Endothelial cell of umbilical vein (primary cell): ENCODE measurements at regions not wholly inside any gene's neighbourhood (a gene's known extent, or its start where the extent isn't known, plus 50 kb on each side); places are given as distances from the start of the nearest gene placed in this dataset.

Experiments used
- BruUV-seq: library from RNA; stranded (reverse); fragments of 400-500 nt; replicated peaks from 2 replicates; lab custom pipeline; 2021; lab: Mats Ljungman, UMichigan
- CTCF ChIA-PET: fragments of 300-600, 350-600 bp; sonication (Branson Sonifier 250); formaldehyde crosslinking; loops from one replicate; lab custom pipeline; 2021; ENCODE audit warnings: antibody characterized with exemption, inconsistent platforms; lab: Charles Lee
- POLR2A ChIA-PET: fragments of 300-600, 350-600 bp; sonication (Branson Sonifier 250); formaldehyde crosslinking; loops from one replicate; lab custom pipeline; 2021; ENCODE audit warnings: antibody characterized with exemption, inconsistent platforms; lab: Charles Lee
- DNase-seq: peaks from one replicate; pipeline ENCODE4 v3.0.0-alpha.2; 2011; ENCODE audit warnings: low read depth, low spot score
- FAIRE-seq: peaks from 2 replicates; lab custom pipeline; 2011; peaks lifted over from hg19 to GRCh38; lab: Jason Lieb, UNC
- H2AFZ ChIP-seq: 2 replicates; pipeline ENCODE4 v1.6.0; 2012; ENCODE audit warnings: low read depth, low read length, control low read depth, inconsistent platforms
- H3K27ac ChIP-seq: 2 replicates; pipeline ENCODE4 v1.5.1; 2011; ENCODE audit warnings: low read depth, mild to moderate bottlenecking, control low read depth, low read length, moderate library complexity; ENCODE audit not compliant: insufficient read depth
- H3K27me3 ChIP-seq, 2 experiments: 2 replicates each; pipeline versions ENCODE4 v1.6.0 to v1.6.1; 2011; ENCODE audit warnings: low read length in 2 of 2, mixed read lengths in 1 of 2; ENCODE audit not compliant: control insufficient read depth in 2 of 2, insufficient read depth in 2 of 2
- H3K36me3 ChIP-seq, 2 experiments: 2 replicates in 1 of 2; 3 replicates in 1 of 2; pipeline ENCODE4 v1.5.1; 2011; ENCODE audit warnings: low read length in 2 of 2, mild to moderate bottlenecking in 1 of 2, moderate library complexity in 1 of 2; ENCODE audit not compliant: control insufficient read depth in 2 of 2, insufficient read depth in 2 of 2; ENCODE audit errors: extremely low read depth in 1 of 2
- H3K4me1 ChIP-seq: 3 replicates; pipeline ENCODE4 v1.5.1; 2011; ENCODE audit warnings: mild to moderate bottlenecking, low read length; ENCODE audit not compliant: control insufficient read depth, insufficient read depth; ENCODE audit errors: extremely low read depth
- H3K4me2 ChIP-seq: 2 replicates; pipeline ENCODE4 v1.6.1; 2011; ENCODE audit warnings: low read length, control low read depth, mixed read lengths; ENCODE audit not compliant: insufficient read depth
- H3K4me3 ChIP-seq, 3 experiments: fragments of 200-600 bp in 1 of 3; sonication (generic), shearing (Covaris generic) in 1 of 3; replicated peaks in 1 of 3; 2 replicates each; pipeline ENCODE4 v1.5.1; 2011 to 2016; ENCODE audit warnings: control low read depth in 3 of 3, low read length in 3 of 3, mild to moderate bottlenecking in 2 of 3, inconsistent platforms in 1 of 3, low read depth in 1 of 3, moderate library complexity in 1 of 3; ENCODE audit not compliant: insufficient read depth in 1 of 3
- H3K79me2 ChIP-seq: 2 replicates; pipeline ENCODE4 v1.6.0; 2012; ENCODE audit warnings: low read length, inconsistent platforms; ENCODE audit not compliant: control insufficient read depth, insufficient read depth
- H3K9ac ChIP-seq: replicated peaks from 2 replicates; pipeline ENCODE3; 2011; ENCODE audit warnings: low read length, control low read depth; ENCODE audit not compliant: insufficient read depth; ENCODE audit errors: extremely low read depth
- H3K9me1 ChIP-seq: replicated peaks from 3 replicates; pipeline ENCODE4 v1.6.0; 2011; ENCODE audit warnings: mild to moderate bottlenecking, low read length; ENCODE audit not compliant: control insufficient read depth, insufficient read depth; ENCODE audit errors: extremely low read depth
- H3K9me3 ChIP-seq: replicated peaks from 2 replicates; pipeline ENCODE4 v1.5.1; 2012; ENCODE audit warnings: low read length, inconsistent platforms; ENCODE audit not compliant: control insufficient read depth, insufficient read depth
- H4K20me1 ChIP-seq: replicated peaks from 2 replicates; pipeline ENCODE3; 2011; ENCODE audit warnings: mild to moderate bottlenecking, low read length; ENCODE audit not compliant: control insufficient read depth, insufficient read depth; ENCODE audit errors: extremely low read depth
- CTCF ChIP-seq, 2 donors: IDR thresholded peaks; 1 replicate in 1 of 2; 2 replicates in 1 of 2; pipeline ENCODE4 v1.5.1; 2011; ENCODE audit warnings: low read length in 2 of 2, mild to moderate bottlenecking in 2 of 2, moderate library complexity in 2 of 2, control low read depth in 1 of 2, inconsistent platforms in 1 of 2, low read depth in 1 of 2; ENCODE audit not compliant: insufficient read depth in 1 of 2; ENCODE audit errors: extremely low read depth in 1 of 2
- EZH2 ChIP-seq: IDR thresholded peaks from 2 replicates; pipeline ENCODE4 v1.6.1; 2012; ENCODE audit warnings: borderline replicate concordance, low read depth, mild to moderate bottlenecking, moderate library complexity, low read length, inconsistent platforms; ENCODE audit not compliant: severe bottlenecking
- FOS ChIP-seq: IDR thresholded peaks from 2 replicates; pipeline ENCODE4 v1.6.1; 2011; ENCODE audit warnings: mild to moderate bottlenecking, low read length, moderate library complexity, borderline replicate concordance; ENCODE audit not compliant: insufficient read depth
- GATA2 ChIP-seq: IDR thresholded peaks from 2 replicates; pipeline ENCODE4 v1.7.0; 2011; ENCODE audit warnings: low read depth, mild to moderate bottlenecking, moderate library complexity, mixed read lengths, low read length; ENCODE audit not compliant: insufficient read length, insufficient read depth
- JUN ChIP-seq: IDR thresholded peaks from 2 replicates; pipeline ENCODE4 v1.6.1; 2011; ENCODE audit warnings: borderline replicate concordance, low read depth; ENCODE audit not compliant: insufficient read length, insufficient read depth
- MAX ChIP-seq: IDR thresholded peaks from 2 replicates; pipeline ENCODE4 v1.6.1; 2011; ENCODE audit not compliant: insufficient read depth, insufficient read length
- MYC ChIP-seq: IDR thresholded peaks from one replicate; pipeline ENCODE4 v1.6.1; 2011; ENCODE audit warnings: mild to moderate bottlenecking, low read depth, low read length
- POLR2A ChIP-seq: IDR thresholded peaks from 2 replicates; pipeline ENCODE4 v1.6.1; 2012; ENCODE audit warnings: low read depth, mild to moderate bottlenecking, control low read depth, low read length
- POLR2AphosphoS5 ChIP-seq: IDR thresholded peaks from 2 replicates; pipeline ENCODE4 v1.6.1; 2012; ENCODE audit warnings: low read depth, mild to moderate bottlenecking, control low read depth, low read length, moderate library complexity; ENCODE audit not compliant: insufficient read depth
- dilution Hi-C: fragments of 300-500 bp; cut with MboI; formaldehyde crosslinking; loops from one replicate; pipeline ENCODE4 v1.15.0; 2019; ENCODE audit warnings: low sequenced_read_pairs; ENCODE audit not compliant: extremely low pct_ligation_motif_present
- intact Hi-C: fragments of 100-400 bp; cut with micrococcal nuclease; formaldehyde crosslinking; loops from one replicate; pipeline ENCODE4 v1.10.0; 2022

GRCh38 chr6:79313254-79313653 lies 78.8 kb upstream of the HMGN3 start:
- no peak for DNase-seq
- Histone ChIP-seq H3K36me3 (no peaks in the 10 kb centered on the region), H3K4me2 (no peak overlapping the region), H3K27ac (no peak overlapping the region), H3K9me3 (no peaks in the 10 kb centered on the region), H4K20me1 (no peaks in the 10 kb centered on the region), H3K4me1 (no peaks in the 10 kb centered on the region), H3K27me3 (no peaks in the 10 kb centered on the region), H3K4me3 (no peak overlapping the region), H3K9ac (no peak overlapping the region), H3K79me2 (no peaks in the 10 kb centered on the region), H3K9me1 (no peaks in the 10 kb centered on the region), H2AFZ (no peak overlapping the region)
- no peak for TF ChIP-seq FOS
- no peak for TF ChIP-seq MYC
- TF ChIP-seq JUN: no peak
- no peak for TF ChIP-seq GATA2
- no peak for TF ChIP-seq EZH2
- TF ChIP-seq CTCF (IDR thresholded peaks at IDR 0.05; ENCODE audit: extremely low read depth in 1 of 2, insufficient read depth in 1 of 2, low read depth in 1 of 2, low read length in 2 of 2): no peak
- TF ChIP-seq MAX: no peak
- TF ChIP-seq POLR2A: no peak
- no peak for TF ChIP-seq POLR2AphosphoS5
- FAIRE-seq: no peak
- intact Hi-C loops (no loop called here), dilution Hi-C loops (no loop called here)
- CTCF ChIA-PET: no interaction called here
- no TSS peak for BruUV-seq
- POLR2A ChIA-PET: no interaction called here
